MM.1S (cell line): ENCODE measurements at regions not wholly inside any gene's neighbourhood (a gene's known extent, or its start where the extent isn't known, plus 50 kb on each side); places are given as distances from the start of the nearest gene placed in this dataset.

Experiments used
- DNase-seq: peaks from one replicate; pipeline ENCODE4 v3.0.0-alpha.2; 2015
- H2AFZ ChIP-seq: fragments of 300-600 bp; sonication (generic); 2 replicates; pipeline ENCODE4 v1.6.0; 2016; ENCODE audit warnings: antibody characterized with exemption, low read length
- H3F3A ChIP-seq: fragments of 300-600 bp; sonication (generic); 2 replicates; pipeline ENCODE4 v1.6.1; 2016; ENCODE audit warnings: mild to moderate bottlenecking, antibody characterized with exemption, low read length, moderate library complexity, mixed read lengths; ENCODE audit not compliant: insufficient read depth
- H3K27ac ChIP-seq: fragments of 300-600 bp; sonication (generic); 2 replicates; pipeline ENCODE4 v1.5.1; 2016; ENCODE audit warnings: mild to moderate bottlenecking, low read length
- H3K27me3 ChIP-seq: fragments of 300-600 bp; sonication (generic); replicated peaks from 2 replicates; pipeline ENCODE4 v1.6.0; 2016; ENCODE audit warnings: low read length; ENCODE audit not compliant: insufficient read depth
- H3K36me3 ChIP-seq: fragments of 300-600 bp; sonication (generic); replicated peaks from 2 replicates; pipeline ENCODE4 v1.6.1; 2016; ENCODE audit warnings: mild to moderate bottlenecking, low read length, mixed read lengths; ENCODE audit not compliant: insufficient read depth
- H3K4me1 ChIP-seq: fragments of 300-600 bp; sonication (generic); 2 replicates; pipeline ENCODE4 v1.6.1; 2016; ENCODE audit warnings: low read length, mixed read lengths
- H3K4me2 ChIP-seq: fragments of 300-600 bp; sonication (generic); 2 replicates; pipeline ENCODE4 v1.6.0; 2016; ENCODE audit warnings: low read depth, low read length
- H3K4me3 ChIP-seq: fragments of 300-600 bp; sonication (generic); 2 replicates; pipeline ENCODE4 v1.5.1; 2016; ENCODE audit warnings: low read length, mixed read lengths
- H3K79me2 ChIP-seq: fragments of 300-600 bp; sonication (generic); 2 replicates; pipeline ENCODE4 v1.6.1; 2016; ENCODE audit warnings: mixed run types, low read length, mixed read lengths
- H3K9ac ChIP-seq: fragments of 300-600 bp; sonication (generic); 2 replicates; pipeline ENCODE4 v1.6.1; 2016; ENCODE audit warnings: low read length, mixed read lengths
- H3K9me2 ChIP-seq: fragments of 300-600 bp; sonication (generic); replicated peaks from 2 replicates; pipeline ENCODE4 v1.6.1; 2016; ENCODE audit warnings: mild to moderate bottlenecking, low read length, mixed read lengths; ENCODE audit not compliant: insufficient read depth
- H3K9me3 ChIP-seq: fragments of 300-600 bp; sonication (generic); replicated peaks from 2 replicates; pipeline ENCODE4 v1.6.1; 2016; ENCODE audit warnings: mild to moderate bottlenecking, low read length, mixed read lengths; ENCODE audit not compliant: insufficient read depth
- H4K20me1 ChIP-seq: fragments of 300-600 bp; sonication (generic); 2 replicates; pipeline ENCODE4 v1.6.1; 2016; ENCODE audit warnings: mild to moderate bottlenecking, low read length, moderate library complexity, mixed read lengths; ENCODE audit not compliant: insufficient read depth
- EZH2 ChIP-seq: fragments of 300-600 bp; sonication (generic); optimal IDR thresholded peaks from 2 replicates; pipeline ENCODE3; 2017; ENCODE audit warnings: low read depth, mild to moderate bottlenecking, antibody characterized with exemption, low read length, mixed read lengths
- EZH2phosphoT487 ChIP-seq: fragments of 300-600 bp; sonication (generic); IDR thresholded peaks from 2 replicates; pipeline ENCODE4 v1.6.1; 2018; ENCODE audit warnings: antibody characterized with exemption, low read length
- TF ChIP-seq, protein P1 (sequence below): fragments of 300-600 bp; sonication (generic); IDR thresholded peaks from 2 replicates; pipeline ENCODE4 v1.5.1; 2016; ENCODE audit warnings: antibody characterized with exemption, low read length, mixed read lengths

DNA sequence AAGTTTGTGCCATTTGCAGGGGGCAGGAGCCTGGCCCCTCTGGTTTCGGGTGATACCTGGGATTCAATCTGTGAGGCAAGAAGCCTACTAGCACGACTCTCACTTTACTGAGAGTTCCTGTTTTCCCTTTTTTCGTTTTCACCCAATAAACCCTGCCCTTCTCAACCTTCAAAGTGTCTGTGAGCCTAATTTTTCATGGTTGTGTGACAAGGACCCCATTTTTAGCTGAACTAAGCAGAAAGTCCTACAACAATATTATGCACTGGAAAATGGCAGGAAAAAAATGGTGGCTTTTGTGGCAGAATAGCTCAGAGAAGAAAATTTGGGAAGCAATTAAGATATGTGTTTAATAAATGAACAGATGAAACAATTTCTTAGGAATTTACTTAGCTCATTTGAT is 432.1 kb downstream of the C12orf50 start:
- H3K9ac ChIP-seq: no peak overlapping the region
- H3K79me2 ChIP-seq: no peaks in the 10 kb centered on the region
- H3K27me3 ChIP-seq: no peaks in the 10 kb centered on the region
- H3F3A ChIP-seq: no peaks in the 10 kb centered on the region
- no peaks in the 10 kb centered on the region for H3K9me2 ChIP-seq
- H3K27ac ChIP-seq: no peak overlapping the region
- no peaks in the 10 kb centered on the region for H3K36me3 ChIP-seq
- no peaks in the 10 kb centered on the region; the same call in 1 of the 2 replicates for H3K9me3 ChIP-seq
- H3K4me2 ChIP-seq: no peak overlapping the region
- H3K4me3 ChIP-seq: no peak overlapping the region
- no peak for DNase-seq
- no peaks in the 10 kb centered on the region for H3K4me1 ChIP-seq
- TF ChIP-seq EZH2phosphoT487 (no peak), EZH2 (no peak)
- TF ChIP-seq, protein P1, sequence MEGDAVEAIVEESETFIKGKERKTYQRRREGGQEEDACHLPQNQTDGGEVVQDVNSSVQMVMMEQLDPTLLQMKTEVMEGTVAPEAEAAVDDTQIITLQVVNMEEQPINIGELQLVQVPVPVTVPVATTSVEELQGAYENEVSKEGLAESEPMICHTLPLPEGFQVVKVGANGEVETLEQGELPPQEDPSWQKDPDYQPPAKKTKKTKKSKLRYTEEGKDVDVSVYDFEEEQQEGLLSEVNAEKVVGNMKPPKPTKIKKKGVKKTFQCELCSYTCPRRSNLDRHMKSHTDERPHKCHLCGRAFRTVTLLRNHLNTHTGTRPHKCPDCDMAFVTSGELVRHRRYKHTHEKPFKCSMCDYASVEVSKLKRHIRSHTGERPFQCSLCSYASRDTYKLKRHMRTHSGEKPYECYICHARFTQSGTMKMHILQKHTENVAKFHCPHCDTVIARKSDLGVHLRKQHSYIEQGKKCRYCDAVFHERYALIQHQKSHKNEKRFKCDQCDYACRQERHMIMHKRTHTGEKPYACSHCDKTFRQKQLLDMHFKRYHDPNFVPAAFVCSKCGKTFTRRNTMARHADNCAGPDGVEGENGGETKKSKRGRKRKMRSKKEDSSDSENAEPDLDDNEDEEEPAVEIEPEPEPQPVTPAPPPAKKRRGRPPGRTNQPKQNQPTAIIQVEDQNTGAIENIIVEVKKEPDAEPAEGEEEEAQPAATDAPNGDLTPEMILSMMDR: no peak
- H4K20me1 ChIP-seq: no peaks in the 10 kb centered on the region
- H2AFZ ChIP-seq: no peak overlapping the region

- Histone ChIP-seq H2AFZ (no peak overlapping the region), H3K4me1 (no peaks in the 10 kb centered on the region), H3K79me2 (no peaks in the 10 kb centered on the region), H3K4me3 (no peak overlapping the region), H3K27me3 (no peaks in the 10 kb centered on the region), H3K36me3 (no peaks in the 10 kb centered on the region), H3K9me3 (no peaks in the 10 kb centered on the region; the same call in 1 of the 2 replicates), H4K20me1 (no peaks in the 10 kb centered on the region), H3K4me2 (no peak overlapping the region), H3F3A (no peaks in the 10 kb centered on the region), H3K9ac (no peak overlapping the region), H3K9me2 (no peaks in the 10 kb centered on the region), H3K27ac (no peak overlapping the region)
- TF ChIP-seq EZH2 (no peak), EZH2phosphoT487 (no peak)
- TF ChIP-seq, protein P1: no peak
- no peak for DNase-seq
Observed at GRCh38 chr12:87596636-87597035, 432.6 kb downstream of the C12orf50 start.

DNA sequence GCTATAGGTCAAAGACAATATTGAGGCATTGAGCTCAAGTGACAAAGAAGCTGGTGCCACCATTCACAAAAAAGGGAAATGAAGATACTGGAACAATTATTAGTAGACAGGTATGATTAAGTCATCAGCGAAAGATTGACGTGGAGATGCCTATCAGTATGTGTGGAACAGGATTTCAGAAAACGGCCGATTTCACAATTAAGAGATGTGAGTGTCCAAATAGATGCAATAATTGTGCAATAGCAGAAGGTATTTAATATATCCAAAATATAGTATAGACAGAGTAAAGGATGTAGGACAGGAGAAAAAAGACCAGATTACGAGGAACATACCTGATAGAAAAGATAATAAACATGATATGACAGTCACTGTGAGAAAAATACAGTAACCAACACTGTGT is 433.1 kb downstream of the C12orf50 start:
- no peak for DNase-seq
- Histone ChIP-seq H2AFZ (no peak overlapping the region), H3K27ac (no peak overlapping the region), H3K9me2 (no peaks in the 10 kb centered on the region), H4K20me1 (no peaks in the 10 kb centered on the region), H3K9me3 (no peaks in the 10 kb centered on the region; the same call in 1 of the 2 replicates), H3K79me2 (no peaks in the 10 kb centered on the region), H3F3A (no peaks in the 10 kb centered on the region), H3K27me3 (no peaks in the 10 kb centered on the region), H3K9ac (no peak overlapping the region), H3K4me3 (no peak overlapping the region), H3K4me2 (no peak overlapping the region), H3K36me3 (no peaks in the 10 kb centered on the region), H3K4me1 (no peaks in the 10 kb centered on the region)
- TF ChIP-seq EZH2 (no peak), EZH2phosphoT487 (no peak)
- TF ChIP-seq, protein P1: no peak
